Sigmoid colon (tissue), 4 donors: ENCODE measurements at regions not wholly inside any gene's neighbourhood (a gene's known extent, or its start where the extent isn't known, plus 50 kb on each side); places are given as distances from the start of the nearest gene placed in this dataset.

Experiments
- CTCF ChIP-seq, 4 experiments: fragments of 450-650 bp in 3 of 4; fragments of 200-600 bp in 1 of 4; IDR thresholded peaks; one replicate each; pipeline ENCODE4 v1.5.1; 2016 to 2019; ENCODE audit warnings: antibody characterized with exemption in 4 of 4, mild to moderate bottlenecking in 3 of 4, moderate library complexity in 2 of 4
- EP300 ChIP-seq, 4 donors: sonication (generic); formaldehyde crosslinking; IDR thresholded peaks; one replicate each; pipeline ENCODE4 v1.6.1; 2017; ENCODE audit warnings: antibody characterized with exemption in 4 of 4
- POLR2A ChIP-seq, 2 donors: fragments of 450-650 bp; IDR thresholded peaks; one replicate each; pipeline ENCODE4 v1.6.1; 2016; ENCODE audit warnings: antibody characterized with exemption in 2 of 2, mild to moderate bottlenecking in 2 of 2, moderate library complexity in 2 of 2
- POLR2AphosphoS5 ChIP-seq, 4 donors: sonication (generic); formaldehyde crosslinking; IDR thresholded peaks; one replicate each; pipeline ENCODE4 v1.6.1; 2017; ENCODE audit warnings: antibody characterized with exemption in 4 of 4

- TF ChIP-seq CTCF (IDR thresholded peaks at IDR 0.05) (no peak), POLR2A (IDR thresholded peaks at IDR 0.05) (no peak), EP300 (IDR thresholded peaks at IDR 0.05) (no peak), POLR2AphosphoS5 (IDR thresholded peaks at IDR 0.05) (no peak)
Measured at GRCh38 chr15:62909257-62909656, 133.3 kb upstream of the TPM1 start.
